LNCaP clone FGC (cell line): ENCODE measurements at regions not wholly inside any gene's neighbourhood (a gene's known extent, or its start where the extent isn't known, plus 50 kb on each side); places are given as distances from the start of the nearest gene placed in this dataset.

ENCODE experiments used
- DNase-seq: peaks from one replicate; pipeline ENCODE4 v3.0.0-alpha.2; 2011; ENCODE audit warnings: low read depth
- H3K4me3 ChIP-seq: 2 replicates; pipeline ENCODE4 v1.5.1; 2011; ENCODE audit warnings: mild to moderate bottlenecking, low read depth, low read length, control low read depth
- CTCF ChIP-seq: IDR thresholded peaks from 2 replicates; pipeline ENCODE4 v1.5.1; 2012; ENCODE audit warnings: mild to moderate bottlenecking; ENCODE audit not compliant: control insufficient read depth, insufficient read depth; ENCODE audit errors: extremely low read depth

GRCh38 chr7:92231-92674 is 100.1 kb upstream of the FAM20C start:
- DNase-seq: no peak
- H3K4me3 ChIP-seq: no peak overlapping the region
- TF ChIP-seq CTCF: no peak

- H3K4me3 ChIP-seq: no peak overlapping the region
- no peak for DNase-seq
- no peak for TF ChIP-seq CTCF
Measured at GRCh38 chr7:92888-93672, 99.3 kb upstream of the FAM20C start.

GRCh38 chr7:94251-94801 is 98.0 kb upstream of the FAM20C start:
- DNase-seq: no peak
- H3K4me3 ChIP-seq: no peak overlapping the region

GRCh38 chr7:95180-95862 is 97.0 kb upstream of the FAM20C start:
- TF ChIP-seq CTCF: no peak
- no peak overlapping the region for H3K4me3 ChIP-seq
- no peak for DNase-seq

More at GRCh38 chr7:94251-94801, 98.0 kb upstream of the FAM20C start:
- no peak for TF ChIP-seq CTCF

GRCh38 chr7:95863-96260 is 96.5 kb upstream of the FAM20C start:
- H3K4me3 ChIP-seq: no peak overlapping the region
- no peak for TF ChIP-seq CTCF
- no peak for DNase-seq

GRCh38 chr7:96861-97260 is 95.5 kb upstream of the FAM20C start:
- no peak for DNase-seq
- no peak for TF ChIP-seq CTCF
- no peak overlapping the region for H3K4me3 ChIP-seq
